GM18502 (cell line): ENCODE measurements at regions not wholly inside any gene's neighbourhood (a gene's known extent, or its start where the extent isn't known, plus 50 kb on each side); places are given as distances from the start of the nearest gene placed in this dataset.

Source experiments
- ATAC-seq: cut with Tn5 transposase; IDR thresholded peaks from one replicate; pipeline ENCODE4 v1.9.1; 2021; ENCODE audit warnings: mild to moderate bottlenecking; ENCODE audit not compliant: unreplicated experiment, poor library complexity

GRCh38 chr2:200170221-200170620 is 136.3 kb upstream of the SPATS2L start:
- no peak for ATAC-seq

- no peak for ATAC-seq
These were observed 134.6 kb upstream of the SPATS2L start for GRCh38 chr2:200171731-200172482.

DNA sequence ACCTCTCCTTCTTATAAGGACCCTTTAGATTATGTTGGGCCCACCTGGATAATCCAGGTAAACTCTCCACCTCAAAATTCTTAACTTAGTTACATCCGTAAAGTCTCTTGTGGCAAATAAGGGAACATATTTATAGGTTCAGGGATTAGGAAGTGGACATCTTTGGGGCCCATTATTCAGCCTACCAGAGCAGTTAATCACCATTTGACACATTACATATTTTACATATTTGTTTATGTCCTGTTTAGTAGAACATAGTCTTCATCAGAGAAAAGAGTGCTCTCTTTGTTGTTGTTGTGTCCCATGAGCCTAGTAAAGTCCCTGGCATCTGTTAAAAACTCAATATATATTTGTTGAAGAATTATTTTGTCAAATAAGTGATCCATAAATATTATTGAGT is 134.0 kb upstream of the SPATS2L start:
- no peak for ATAC-seq

- ATAC-seq = no peak
These were observed 133.4 kb upstream of the SPATS2L start for GRCh38 chr2:200172944-200173581.

DNA sequence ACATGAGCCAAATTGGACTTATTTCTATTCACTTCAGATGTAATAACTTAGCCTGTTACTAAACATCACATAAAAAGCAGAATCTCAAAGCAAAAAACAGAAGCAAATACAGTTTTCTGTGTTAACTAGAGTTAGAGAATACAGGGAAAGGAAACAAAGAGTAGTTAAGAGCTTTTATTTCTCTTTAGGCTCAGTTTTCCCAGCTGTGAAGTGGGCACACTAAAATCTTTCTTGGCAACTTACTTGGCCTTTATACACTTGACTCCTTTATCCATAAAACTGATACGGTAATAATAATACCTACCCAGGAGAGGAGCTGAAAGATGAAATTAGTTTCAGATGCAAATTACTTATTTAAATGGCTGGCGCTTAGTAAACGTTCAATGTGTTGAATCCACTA is 132.8 kb upstream of the SPATS2L start:
- no peak for ATAC-seq

DNA sequence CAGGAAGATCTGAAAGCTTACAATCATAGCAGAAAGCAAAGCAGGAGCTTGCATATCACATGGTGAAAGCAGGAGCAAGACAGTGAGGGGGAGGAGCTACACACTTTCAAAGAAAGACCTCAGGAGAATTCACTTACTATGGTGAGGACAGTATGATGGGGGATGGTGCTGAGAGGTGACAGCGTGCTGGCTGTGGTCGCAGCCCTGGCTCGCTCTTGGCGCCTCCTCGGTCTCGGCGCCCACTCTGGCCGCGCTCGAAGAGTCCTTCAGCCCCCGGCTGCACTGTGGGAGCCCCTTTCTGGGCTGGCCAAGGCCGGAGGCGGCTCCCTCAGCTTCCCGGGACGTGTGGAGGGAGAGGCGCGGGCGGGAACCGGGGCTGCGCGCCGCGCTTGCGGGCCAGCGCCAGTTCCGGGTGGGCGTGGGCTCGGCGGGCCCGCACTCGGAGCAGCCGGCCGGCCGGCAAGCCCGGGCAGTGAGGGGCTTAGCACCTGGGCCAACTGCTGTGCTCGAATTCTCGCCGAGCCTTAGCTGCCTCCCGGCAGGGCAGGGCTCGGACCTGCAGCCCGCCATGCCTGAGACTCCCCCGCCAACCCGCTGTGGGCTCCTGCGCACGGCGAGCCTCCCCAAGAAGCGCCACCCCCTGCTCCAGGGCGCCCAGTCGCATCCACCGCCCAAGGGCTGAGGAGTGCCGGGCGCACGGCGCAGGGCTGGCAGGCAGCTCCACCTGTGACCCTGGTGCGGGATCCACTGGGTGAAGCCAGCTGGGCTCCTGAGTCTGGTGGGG is 131.9 kb upstream of the SPATS2L start:
- no peak for ATAC-seq

GRCh38 chr2:200177971-200178911 is 128.3 kb upstream of the SPATS2L start:
- no peak for ATAC-seq

- ATAC-seq = no peak
These were observed 127.3 kb upstream of the SPATS2L start for GRCh38 chr2:200179151-200179550.

DNA sequence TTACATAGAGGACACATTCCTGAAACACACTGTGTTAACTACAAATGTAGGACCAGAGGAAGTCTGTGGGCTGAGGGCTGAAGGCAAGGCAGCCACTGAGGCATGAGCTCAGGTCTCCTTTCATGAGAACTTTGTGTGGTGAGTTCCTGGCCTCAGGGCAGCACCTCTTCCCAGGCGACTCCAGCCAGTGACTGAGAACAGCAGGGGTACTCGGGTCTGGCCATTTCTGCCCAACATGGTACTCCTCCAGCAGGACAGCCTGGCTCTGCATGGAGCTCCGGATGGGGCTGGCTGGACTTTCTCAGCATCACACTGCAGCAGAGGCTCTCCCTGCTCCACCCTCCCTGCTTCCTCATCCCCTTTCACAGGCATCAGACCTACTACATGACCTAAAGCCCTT is 125.5 kb upstream of the SPATS2L start:
- ATAC-seq = no peak

- no peak for ATAC-seq
These were observed 124.7 kb upstream of the SPATS2L start for GRCh38 chr2:200181755-200182154.

GRCh38 chr2:200184748-200185627 is 121.5 kb upstream of the SPATS2L start:
- ATAC-seq = no peak

- ATAC-seq = no peak
These were observed 120.9 kb upstream of the SPATS2L start for GRCh38 chr2:200185628-200186000.

- ATAC-seq = no peak
These were observed 120.5 kb upstream of the SPATS2L start for GRCh38 chr2:200186002-200186401.

GRCh38 chr2:200188876-200189275 is 117.6 kb upstream of the SPATS2L start:
- ATAC-seq = no peak

DNA sequence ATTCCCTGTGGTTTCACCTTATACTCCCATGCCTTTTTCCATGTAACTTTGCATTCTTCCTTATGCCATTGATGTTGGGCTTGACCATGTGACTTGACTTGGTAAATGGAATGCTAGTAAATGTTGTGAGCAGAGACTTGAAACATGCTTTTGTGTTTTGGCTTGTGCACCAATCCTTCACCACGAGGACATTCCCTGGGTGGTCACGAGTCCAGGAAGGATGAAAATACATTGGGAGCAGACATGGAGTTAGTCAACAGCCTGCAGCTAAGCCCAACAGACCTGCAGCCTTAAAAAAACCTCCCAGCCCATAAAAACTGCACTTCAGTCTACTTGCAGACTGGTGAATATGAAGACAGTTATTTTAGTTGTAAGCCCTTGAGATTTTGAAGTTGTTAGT is 116.5 kb upstream of the SPATS2L start:
- no peak for ATAC-seq

- ATAC-seq = no peak
These were observed 113.2 kb upstream of the SPATS2L start for GRCh38 chr2:200193331-200193730.

DNA sequence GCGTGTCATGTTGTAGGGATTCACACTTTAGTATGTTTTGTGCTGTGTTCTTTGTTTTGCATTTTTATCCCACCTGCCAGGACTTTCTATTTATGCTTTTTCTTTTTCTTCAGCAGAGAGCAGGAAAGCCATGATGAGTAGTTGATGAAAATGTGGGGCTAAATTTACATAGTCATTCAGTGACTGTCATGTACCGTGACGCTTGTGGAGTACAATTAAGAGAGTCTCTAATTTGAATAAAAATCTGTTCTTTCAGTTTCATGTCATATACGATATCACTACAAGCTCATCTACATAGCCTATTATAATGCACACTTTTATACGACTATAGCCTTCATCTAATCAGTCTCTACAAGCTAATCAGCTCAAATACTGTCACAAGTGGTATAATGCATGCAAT is 112.7 kb upstream of the SPATS2L start:
- ATAC-seq = peak; percentile 69

- no peak for ATAC-seq
These were observed 111.7 kb upstream of the SPATS2L start for GRCh38 chr2:200194746-200195145.

DNA sequence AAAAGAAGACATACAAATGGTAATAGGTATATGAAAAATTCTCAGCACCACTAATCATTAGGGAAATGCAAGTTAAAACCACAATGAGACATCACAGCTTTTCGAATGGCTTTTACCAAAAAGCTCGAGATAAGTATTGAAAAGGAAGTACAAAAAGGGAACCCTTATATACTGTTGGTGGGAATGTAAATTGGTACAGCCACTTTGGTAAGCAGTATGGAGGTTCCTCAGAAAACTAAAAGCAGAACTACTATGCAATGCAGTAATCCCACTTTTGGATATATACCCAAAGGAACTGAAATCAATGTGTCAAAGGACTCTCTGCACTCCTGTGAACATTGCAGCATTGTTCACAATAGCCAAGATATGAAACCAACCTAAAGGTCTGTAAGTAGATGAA is 107.5 kb upstream of the SPATS2L start:
- peak; percentile 56 for ATAC-seq
